Activated CD8-positive, alpha-beta memory T cell treated with anti-CD3 and anti-CD28 coated beads, Interleukin-2, amount 10 ng/mL, durations not matched to agents 7 days and 5 days (primary cell): ENCODE measurements at regions not wholly inside any gene's neighbourhood (a gene's known extent, or its start where the extent isn't known, plus 50 kb on each side); places are given as distances from the start of the nearest gene placed in this dataset.

Source experiments
- ATAC-seq: fragments of 150-1000 bp; cut with Tn5 transposase; one replicate; pipeline ENCODE4 v1.10.0; 2021; ENCODE audit warnings: moderate library complexity
- CTCF ChIA-PET: fragments of 350-600 bp; sonication (Branson Sonifier 250); formaldehyde crosslinking; loops from one replicate; lab custom pipeline; 2021; ENCODE audit warnings: antibody characterized with exemption; lab: Charles Lee
- DNase-seq: peaks from one replicate; pipeline ENCODE4 v3.0.0-alpha.2; 2020
- H3K27ac Mint-ChIP-seq: one replicate; pipeline ENCODE4 v1.8.0; 2021; ENCODE audit warnings: mild to moderate bottlenecking, mixed read lengths
- H3K27me3 Mint-ChIP-seq: one replicate; pipeline ENCODE4 v1.8.0; 2021; ENCODE audit warnings: mixed read lengths
- H3K36me3 Mint-ChIP-seq: one replicate; pipeline ENCODE4 v1.8.0; 2021; ENCODE audit warnings: mild to moderate bottlenecking, mixed read lengths
- H3K4me1 Mint-ChIP-seq: one replicate; pipeline ENCODE4 v1.8.0; 2021; ENCODE audit warnings: mixed read lengths
- H3K4me3 Mint-ChIP-seq: one replicate; pipeline ENCODE4 v1.8.0; 2021; ENCODE audit warnings: mild to moderate bottlenecking, moderate library complexity, mixed read lengths
- H3K9me3 Mint-ChIP-seq: one replicate; pipeline ENCODE4 v1.8.0; 2022; ENCODE audit warnings: low read depth, mixed read lengths

DNA sequence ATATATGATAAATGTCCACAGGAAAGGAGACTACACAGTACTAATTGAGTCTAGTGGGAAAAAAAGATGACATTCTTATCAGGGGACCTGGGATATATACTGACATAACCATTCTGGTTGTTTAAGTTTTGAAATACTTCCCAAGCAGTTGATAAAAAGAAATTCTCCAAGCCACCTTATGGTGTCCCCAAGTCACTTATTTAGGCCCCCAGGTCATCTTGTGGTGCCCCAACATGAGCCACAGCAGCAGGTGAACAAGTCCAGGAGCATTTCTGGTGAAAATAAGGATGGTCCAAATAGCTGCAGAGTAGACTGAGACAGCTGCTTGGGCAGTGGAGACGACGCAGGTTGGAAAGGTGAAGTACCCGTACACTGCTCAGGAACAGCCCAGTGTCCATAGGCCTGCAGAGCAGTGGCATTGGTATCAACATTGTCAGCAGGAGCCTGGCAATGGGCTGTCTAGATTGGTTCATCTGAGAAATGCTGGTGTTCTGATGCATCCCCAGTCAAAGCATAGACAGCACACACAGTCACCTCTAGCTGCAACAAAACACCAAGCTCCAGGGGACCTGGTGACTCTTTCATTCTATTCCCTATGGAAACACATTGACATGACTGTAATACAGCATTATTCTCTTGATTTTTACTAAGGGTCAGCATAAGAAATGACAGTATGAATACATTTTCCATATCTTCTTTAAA is 430.6 kb downstream of the NR2F1-AS1 start:
- CTCF ChIA-PET, result no interaction called here
- no peak overlapping the region for H3K27ac Mint-ChIP-seq
- no peaks in the 10 kb centered on the region for H3K4me1 Mint-ChIP-seq
- H3K27me3 Mint-ChIP-seq, result no peaks in the 10 kb centered on the region
- no peaks in the 10 kb centered on the region for H3K9me3 Mint-ChIP-seq
- no peak for ATAC-seq
- H3K36me3 Mint-ChIP-seq, result no peaks in the 10 kb centered on the region
- H3K4me3 Mint-ChIP-seq, result no peak overlapping the region
- no peak for DNase-seq

DNA sequence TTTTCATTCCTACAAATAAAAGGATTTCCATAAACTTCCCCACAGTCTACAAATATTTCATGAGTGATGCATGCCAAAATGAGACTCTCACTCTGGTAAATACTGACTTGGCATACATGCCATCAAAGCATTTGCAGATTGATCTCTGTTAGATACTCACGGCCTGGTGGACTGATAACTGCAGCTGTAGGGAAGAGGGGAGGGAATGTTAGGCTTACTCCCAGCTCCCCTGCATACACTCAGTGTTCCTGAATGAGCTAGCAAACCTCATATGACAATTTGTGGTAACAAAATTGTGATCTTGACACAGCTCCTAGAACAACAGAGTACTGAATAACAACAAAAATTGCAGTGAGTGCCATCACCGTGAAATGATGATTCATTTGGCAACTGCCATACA is 435.3 kb downstream of the NR2F1-AS1 start:
- no peak for DNase-seq
- Mint-ChIP-seq H3K27ac (no peak overlapping the region), H3K9me3 (no peaks in the 10 kb centered on the region), H3K4me3 (no peak overlapping the region), H3K27me3 (no peaks in the 10 kb centered on the region), H3K4me1 (no peaks in the 10 kb centered on the region), H3K36me3 (no peaks in the 10 kb centered on the region)
- CTCF ChIA-PET, result no interaction called here
- ATAC-seq, result no peak

DNA sequence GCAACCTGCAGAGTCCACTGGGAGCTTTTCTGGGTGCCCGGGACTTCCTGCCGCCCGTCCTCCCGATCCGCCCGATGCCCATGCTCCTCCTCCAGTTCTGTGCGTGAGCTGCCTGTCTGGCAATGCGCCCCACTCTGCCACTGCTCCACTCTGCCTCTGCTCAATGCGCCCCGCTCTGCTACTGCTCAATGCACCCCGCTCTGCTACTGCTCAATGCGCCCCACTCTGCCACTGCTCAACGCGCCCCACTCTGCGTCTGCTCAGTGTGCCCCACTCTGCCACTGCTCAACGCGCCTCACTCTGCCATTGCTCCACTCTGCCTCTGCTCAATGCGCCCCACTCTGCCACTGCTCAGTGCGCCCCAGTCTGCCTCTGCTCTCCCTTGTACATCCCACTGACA is 436.0 kb downstream of the NR2F1-AS1 start:
- ATAC-seq (no peak), DNase-seq (no peak)
- no peaks in the 10 kb centered on the region for H3K4me1 Mint-ChIP-seq
- H3K36me3 Mint-ChIP-seq, result no peaks in the 10 kb centered on the region
- no peak overlapping the region for H3K4me3 Mint-ChIP-seq
- H3K9me3 Mint-ChIP-seq, result peaks cover 2% of the 10 kb centered on the region
- no peak overlapping the region for H3K27ac Mint-ChIP-seq
- CTCF ChIA-PET, result no interaction called here
- H3K27me3 Mint-ChIP-seq, result no peaks in the 10 kb centered on the region

DNA sequence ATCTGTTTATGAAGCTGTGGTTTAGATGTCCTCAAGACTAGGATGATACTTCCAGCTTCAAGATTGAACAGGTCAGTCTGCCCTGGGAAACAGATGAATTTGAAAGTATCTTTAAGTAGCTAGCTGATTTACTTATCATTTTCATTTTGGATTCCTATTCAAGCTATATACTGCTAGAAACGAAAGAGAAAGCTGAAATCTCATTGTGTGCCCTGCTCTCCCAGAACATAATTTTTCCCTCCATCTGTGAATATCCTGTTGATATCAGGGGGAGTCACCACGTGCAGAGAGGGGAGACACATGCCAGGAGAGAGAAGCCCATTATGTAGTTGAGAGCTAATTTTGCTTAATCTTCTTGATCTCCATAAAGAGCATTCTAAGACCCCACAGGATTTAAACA is 439.1 kb downstream of the NR2F1-AS1 start:
- H3K27me3 Mint-ChIP-seq, result no peaks in the 10 kb centered on the region
- H3K36me3 Mint-ChIP-seq, result no peaks in the 10 kb centered on the region
- no peak for DNase-seq
- H3K27ac Mint-ChIP-seq, result no peak overlapping the region
- peaks cover 2% of the 10 kb centered on the region for H3K9me3 Mint-ChIP-seq
- CTCF ChIA-PET, result no interaction called here
- no peaks in the 10 kb centered on the region for H3K4me1 Mint-ChIP-seq
- ATAC-seq, result no peak
- H3K4me3 Mint-ChIP-seq, result no peak overlapping the region

DNA sequence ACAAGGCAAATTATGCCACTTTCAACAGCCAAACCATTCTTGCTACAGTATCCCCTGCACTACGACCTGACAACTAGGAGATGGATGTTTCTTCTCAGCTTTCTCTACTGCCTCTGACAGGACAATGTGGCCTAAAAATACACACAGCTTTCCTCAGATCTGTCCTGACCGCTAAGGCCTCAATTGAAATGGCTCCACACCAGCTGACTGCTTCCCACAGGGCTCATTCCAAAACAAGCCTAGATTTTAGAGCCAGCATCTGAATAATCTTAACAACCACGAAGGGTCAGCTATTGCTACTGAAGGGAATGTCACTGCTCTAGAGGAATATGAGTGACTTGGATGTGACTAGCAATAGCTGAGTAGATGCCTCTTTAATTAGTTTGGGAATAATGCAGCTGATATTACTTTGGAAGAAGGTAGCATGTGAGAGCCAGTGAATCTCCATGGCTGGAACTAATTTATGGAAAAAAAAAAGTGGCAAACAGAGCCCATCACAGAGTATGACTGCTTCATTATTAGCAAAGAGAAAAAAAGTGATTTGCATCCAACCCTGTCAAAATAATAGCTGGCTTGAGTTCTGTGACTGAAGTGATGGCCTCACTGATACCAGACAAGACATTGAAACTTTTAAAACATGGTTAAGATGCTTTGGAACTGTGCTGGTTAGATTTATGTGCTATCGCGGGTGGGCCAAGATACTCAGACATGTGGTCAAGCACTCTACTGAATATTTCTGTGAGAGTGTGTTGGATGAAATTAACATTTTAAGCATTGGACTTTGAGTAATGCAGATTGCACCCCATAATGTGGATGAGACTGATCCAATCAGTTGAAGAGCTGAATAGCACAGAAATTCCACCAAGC is 450.2 kb downstream of the NR2F1-AS1 start:
- CTCF ChIA-PET, result interaction anchor here (1.1 kb wide), 1 partner anchor 13 kb away, joined by 3 read pairs; no protein-coding TSS in a partner anchor
- Mint-ChIP-seq H3K9me3 (no peaks in the 10 kb centered on the region), H3K27ac (no peak overlapping the region), H3K36me3 (no peaks in the 10 kb centered on the region), H3K4me3 (no peak overlapping the region), H3K4me1 (no peaks in the 10 kb centered on the region), H3K27me3 (no peaks in the 10 kb centered on the region)
- ATAC-seq (no peak), DNase-seq (no peak)

DNA sequence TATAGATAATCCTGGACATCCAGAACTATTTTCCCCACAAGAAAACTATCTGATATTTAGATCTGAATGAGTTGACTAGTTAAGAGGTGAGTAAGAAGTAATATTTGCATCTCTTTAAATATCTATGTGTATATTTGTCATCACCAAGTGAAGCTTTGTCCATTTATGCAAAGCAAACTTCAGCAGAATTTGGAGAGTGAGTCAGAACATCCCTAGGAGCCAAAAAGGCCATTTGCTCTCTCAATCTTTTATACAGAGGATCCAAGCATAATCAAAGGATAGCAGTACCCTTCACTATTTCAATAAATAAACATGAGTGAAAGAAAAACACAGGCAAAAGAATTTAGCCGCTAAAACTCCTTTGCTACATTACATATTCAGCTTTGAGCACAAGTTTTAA is 454.4 kb downstream of the NR2F1-AS1 start:
- no peak for DNase-seq
- CTCF ChIA-PET, result no interaction called here
- no peak for ATAC-seq
- no peaks in the 10 kb centered on the region for H3K4me1 Mint-ChIP-seq
- no peak overlapping the region for H3K27ac Mint-ChIP-seq
- no peaks in the 10 kb centered on the region for H3K9me3 Mint-ChIP-seq
- no peak overlapping the region for H3K4me3 Mint-ChIP-seq
- no peaks in the 10 kb centered on the region for H3K36me3 Mint-ChIP-seq
- H3K27me3 Mint-ChIP-seq, result no peaks in the 10 kb centered on the region

DNA sequence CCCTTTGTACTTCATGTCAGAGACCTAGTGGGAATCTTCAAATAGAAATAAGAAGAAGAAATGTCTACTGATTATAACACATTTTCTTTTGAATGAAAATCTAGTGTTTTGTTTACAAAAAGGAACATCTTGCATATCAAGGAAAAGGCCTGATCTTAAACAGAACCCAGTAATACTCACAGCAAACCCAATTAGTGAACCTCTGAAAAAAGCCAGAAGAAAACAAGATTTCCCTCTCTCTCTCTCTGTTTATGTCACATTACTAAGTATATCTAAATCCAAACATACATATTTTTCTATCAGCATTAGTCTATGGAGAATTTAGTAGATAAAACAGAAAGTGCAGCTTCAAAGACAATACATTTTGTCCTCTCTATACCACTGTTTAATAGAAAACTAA is 457.9 kb downstream of the NR2F1-AS1 start:
- Mint-ChIP-seq H3K9me3 (no peaks in the 10 kb centered on the region), H3K4me3 (no peak overlapping the region), H3K27me3 (no peaks in the 10 kb centered on the region), H3K27ac (no peak overlapping the region), H3K36me3 (no peaks in the 10 kb centered on the region), H3K4me1 (no peaks in the 10 kb centered on the region)
- DNase-seq, result no peak
- CTCF ChIA-PET, result no interaction called here
- no peak for ATAC-seq

DNA sequence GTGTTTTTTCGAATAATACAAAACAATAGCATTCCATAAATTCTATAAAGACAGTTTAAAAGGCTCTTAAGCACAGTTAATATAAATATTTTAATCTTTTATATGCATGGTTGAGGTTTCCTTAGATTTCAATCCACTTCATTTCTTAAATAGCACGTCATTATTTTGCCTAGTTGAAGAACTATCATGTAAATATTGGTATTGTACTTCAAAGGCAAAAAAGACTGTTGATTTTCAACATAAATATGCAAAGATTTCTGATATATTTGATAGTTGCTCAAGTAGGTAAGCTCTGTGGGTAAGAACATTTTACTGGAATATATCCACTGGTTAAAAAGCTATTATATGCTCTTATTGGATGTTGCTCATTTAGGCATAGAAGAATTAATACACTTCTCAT is 458.6 kb downstream of the NR2F1-AS1 start:
- H3K27ac Mint-ChIP-seq, result no peak overlapping the region
- DNase-seq, result no peak
- no peak overlapping the region for H3K4me3 Mint-ChIP-seq
- no peaks in the 10 kb centered on the region for H3K36me3 Mint-ChIP-seq
- no peak for ATAC-seq
- no peaks in the 10 kb centered on the region for H3K9me3 Mint-ChIP-seq
- no peaks in the 10 kb centered on the region for H3K27me3 Mint-ChIP-seq
- CTCF ChIA-PET, result no interaction called here
- H3K4me1 Mint-ChIP-seq, result no peaks in the 10 kb centered on the region

DNA sequence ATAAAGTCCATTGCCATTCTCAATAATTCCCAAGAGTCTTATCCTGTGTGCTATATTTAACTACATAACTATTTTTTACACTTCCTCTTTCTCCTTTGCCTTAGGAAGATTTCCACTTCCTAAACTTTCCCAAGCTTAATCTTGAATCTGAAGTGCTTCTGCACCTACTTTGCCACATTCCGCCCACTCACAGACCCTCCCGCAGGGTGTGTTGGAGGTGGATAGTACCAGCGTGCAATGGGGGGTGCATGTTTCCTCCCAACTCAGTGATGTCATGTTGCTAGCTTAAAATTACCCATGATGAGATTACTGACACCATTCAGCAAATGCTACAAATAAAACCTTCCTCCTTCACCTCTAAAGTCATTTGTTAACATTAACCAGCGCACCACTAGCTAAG is 460.2 kb downstream of the NR2F1-AS1 start:
- H3K4me1 Mint-ChIP-seq, result no peaks in the 10 kb centered on the region
- DNase-seq (no peak), ATAC-seq (no peak)
- no peaks in the 10 kb centered on the region for H3K27me3 Mint-ChIP-seq
- no peaks in the 10 kb centered on the region for H3K36me3 Mint-ChIP-seq
- no peak overlapping the region for H3K4me3 Mint-ChIP-seq
- H3K27ac Mint-ChIP-seq, result no peak overlapping the region
- H3K9me3 Mint-ChIP-seq, result no peaks in the 10 kb centered on the region
- CTCF ChIA-PET, result no interaction called here

DNA sequence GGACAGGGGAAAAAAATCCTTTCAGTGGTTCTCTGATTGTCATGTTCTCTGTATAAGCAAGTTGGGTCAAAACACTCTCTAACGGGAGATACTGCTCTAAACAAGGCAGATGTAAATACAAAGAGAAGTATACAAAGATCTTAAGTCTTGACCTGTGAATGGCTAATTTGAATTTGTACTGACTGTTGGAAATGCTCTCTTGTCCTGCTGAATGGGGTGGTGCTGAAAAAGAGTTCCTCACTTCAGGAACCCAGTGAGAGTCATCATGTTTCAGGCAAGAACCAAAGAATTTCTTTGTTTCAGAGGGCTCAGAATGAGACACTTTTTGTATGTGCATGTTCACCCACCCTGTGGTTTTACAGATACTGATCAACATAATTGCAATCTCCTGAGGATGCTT is 461.0 kb downstream of the NR2F1-AS1 start:
- DNase-seq (no peak), ATAC-seq (no peak)
- H3K27me3 Mint-ChIP-seq, result no peaks in the 10 kb centered on the region
- CTCF ChIA-PET, result no interaction called here
- no peak overlapping the region for H3K4me3 Mint-ChIP-seq
- no peaks in the 10 kb centered on the region for H3K36me3 Mint-ChIP-seq
- no peaks in the 10 kb centered on the region for H3K4me1 Mint-ChIP-seq
- no peaks in the 10 kb centered on the region for H3K9me3 Mint-ChIP-seq
- no peak overlapping the region for H3K27ac Mint-ChIP-seq

DNA sequence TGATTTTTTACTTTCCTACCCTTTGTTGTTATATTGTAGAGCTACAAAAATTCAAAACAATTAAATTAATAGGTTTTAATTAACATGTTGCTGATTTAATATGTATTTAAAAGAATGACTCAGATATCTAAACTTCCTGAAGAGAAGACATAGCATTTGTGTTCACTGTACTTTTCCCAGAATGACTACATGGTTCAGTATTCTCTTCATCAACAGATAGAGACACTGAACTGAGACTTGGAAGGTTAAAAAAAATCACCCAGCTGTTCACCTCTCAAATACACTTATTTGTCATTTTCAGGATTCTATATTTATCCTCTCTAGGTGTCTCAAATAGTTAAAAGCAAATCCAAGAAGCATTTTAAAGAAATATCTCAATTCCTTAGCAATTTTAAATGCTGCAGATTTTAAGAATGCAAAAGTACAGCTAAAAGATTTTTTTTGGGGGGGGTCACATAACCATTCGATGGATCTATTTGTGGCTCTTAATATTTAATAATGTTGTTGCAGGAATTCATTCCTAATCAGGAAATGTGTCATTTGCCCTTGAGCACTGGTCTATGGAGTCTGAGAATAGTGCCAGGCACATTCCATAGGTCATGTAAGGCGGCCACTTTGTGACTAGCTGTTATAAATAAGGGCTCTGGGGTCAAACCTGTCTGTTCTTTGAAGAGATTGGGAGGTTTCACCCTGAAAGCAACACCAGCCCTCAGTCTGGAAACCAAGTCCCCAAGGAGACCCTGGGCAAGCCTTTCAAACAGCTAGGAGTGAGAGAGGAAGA is 463.1 kb downstream of the NR2F1-AS1 start:
- DNase-seq (no peak), ATAC-seq (no peak)
- Mint-ChIP-seq H3K4me1 (no peaks in the 10 kb centered on the region), H3K9me3 (no peaks in the 10 kb centered on the region), H3K27ac (no peak overlapping the region), H3K4me3 (no peak overlapping the region), H3K27me3 (no peaks in the 10 kb centered on the region), H3K36me3 (no peaks in the 10 kb centered on the region)
- CTCF ChIA-PET, result interaction anchor here (1.0 kb wide), 1 partner anchor 12 kb away, joined by 3 read pairs; no protein-coding TSS in a partner anchor

DNA sequence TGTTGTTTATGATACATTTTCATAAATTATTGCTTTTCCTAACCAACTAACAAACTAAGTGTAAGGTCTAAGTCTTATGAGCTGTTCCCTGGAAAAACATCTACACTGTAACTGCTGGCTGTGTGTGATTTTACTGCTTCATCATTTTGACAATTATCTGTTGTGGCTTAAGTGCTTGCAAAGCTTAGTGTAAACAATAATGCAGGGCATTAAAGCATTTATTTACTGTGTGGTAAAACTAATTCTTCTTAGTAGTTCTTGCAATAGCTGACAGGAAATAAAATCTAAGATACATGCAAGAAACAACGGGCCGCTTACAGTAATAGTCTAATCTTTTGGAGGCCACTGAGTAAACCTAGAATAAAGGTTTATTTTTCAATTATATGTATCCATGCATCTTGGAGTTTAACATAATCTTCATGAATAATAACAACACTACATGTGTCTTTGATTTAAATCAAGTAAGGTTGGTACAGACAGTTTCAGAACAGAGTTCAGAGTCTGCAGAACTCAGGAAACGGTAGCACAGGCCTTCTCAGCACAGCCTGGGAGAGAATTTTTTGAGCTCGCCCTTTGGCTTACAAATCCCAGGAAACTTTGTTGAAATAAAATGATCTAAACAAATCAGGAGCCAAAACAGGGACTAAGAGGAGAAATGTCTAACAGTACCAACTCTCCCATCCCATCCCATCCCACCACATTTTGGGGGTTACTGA is 473.1 kb downstream of the NR2F1-AS1 start:
- ATAC-seq (no peak), DNase-seq (no peak)
- H3K27me3 Mint-ChIP-seq, result no peaks in the 10 kb centered on the region
- no peaks in the 10 kb centered on the region for H3K4me1 Mint-ChIP-seq
- no peak overlapping the region for H3K4me3 Mint-ChIP-seq
- H3K9me3 Mint-ChIP-seq, result no peaks in the 10 kb centered on the region
- no peak overlapping the region for H3K27ac Mint-ChIP-seq
- CTCF ChIA-PET, result no interaction called here
- H3K36me3 Mint-ChIP-seq, result no peaks in the 10 kb centered on the region

DNA sequence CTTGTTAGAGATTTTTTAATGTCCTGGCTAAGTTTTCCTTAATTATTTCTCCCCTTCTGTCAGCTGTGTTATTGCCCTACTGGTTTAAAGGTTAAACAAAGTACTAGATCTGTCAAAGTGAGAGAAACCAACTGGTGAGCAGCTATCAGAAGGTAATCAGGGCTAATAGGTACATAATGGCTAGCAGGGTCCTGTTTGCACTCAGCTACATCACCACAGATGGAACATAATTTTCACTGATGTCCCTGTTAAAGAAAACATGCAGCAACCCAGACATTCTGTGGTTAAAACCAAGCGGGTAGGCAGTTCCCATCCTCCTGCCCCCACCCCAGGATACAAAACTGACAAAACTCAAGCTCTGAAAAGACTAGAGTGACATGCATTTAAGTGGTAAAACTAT is 473.9 kb downstream of the NR2F1-AS1 start:
- ATAC-seq, result no peak
- DNase-seq, result no peak
- Mint-ChIP-seq H3K4me3 (no peak overlapping the region), H3K4me1 (no peaks in the 10 kb centered on the region), H3K36me3 (no peaks in the 10 kb centered on the region), H3K9me3 (no peaks in the 10 kb centered on the region), H3K27me3 (no peaks in the 10 kb centered on the region), H3K27ac (no peak overlapping the region)
- CTCF ChIA-PET, result no interaction called here
